C4-2B (cell line): ENCODE measurements at regions not wholly inside any gene's neighbourhood (a gene's known extent, or its start where the extent isn't known, plus 50 kb on each side); places are given as distances from the start of the nearest gene placed in this dataset.

Experiments used
- CTCF ChIP-seq: fragments of 450-650 bp; conservative IDR thresholded peaks from 2 replicates; pipeline ENCODE4 v1.5.1; 2017; ENCODE audit warnings: mild to moderate bottlenecking
- ZFX ChIP-seq: fragments of 450-650 bp; IDR thresholded peaks from 2 replicates; pipeline ENCODE4 v1.6.1; 2017

GRCh38 chr5:115456056-115456455 lies 88.5 kb downstream of the FEM1C start:
- no peak for TF ChIP-seq CTCF
- TF ChIP-seq ZFX: no peak
